ENCODE measurements at regions not wholly inside any gene's neighbourhood (a gene's known extent, or its start where the extent isn't known, plus 50 kb on each side); places are given as distances from the start of the nearest gene placed in this dataset.

DNA sequence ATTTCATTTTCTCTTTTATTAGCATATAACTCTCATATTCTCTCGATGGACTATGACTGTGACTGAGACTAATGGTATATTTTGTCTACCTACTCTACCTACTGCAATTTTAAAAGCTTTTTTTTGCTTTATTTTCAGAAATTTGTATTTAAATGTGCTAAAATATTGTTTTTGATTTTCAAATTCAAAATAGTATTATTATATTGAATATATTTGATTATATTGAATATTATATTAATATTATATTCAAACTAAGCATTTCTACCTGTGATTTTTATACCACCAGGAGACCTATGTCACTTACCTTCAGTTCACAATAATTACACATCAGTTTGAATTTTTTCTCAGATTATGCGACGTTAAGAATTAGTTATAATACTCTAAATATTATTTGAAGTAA is 700.5 kb upstream of the RGMB start:
- no peak for TF ChIP-seq SIN3A (IDR thresholded peaks at IDR 0.05; ENCODE audit: borderline replicate concordance, insufficient read depth, low read length)
- no peak for TF ChIP-seq FOXP2 (optimal IDR thresholded peaks at IDR 0.05; ENCODE audit: borderline replicate concordance, extremely low read depth, extremely low read length, insufficient read depth)
- TF ChIP-seq POLR2AphosphoS5 (IDR thresholded peaks at IDR 0.05; ENCODE audit: low read depth, low read length) = no peak
- TF ChIP-seq TAF1 (IDR thresholded peaks at IDR 0.05; ENCODE audit: borderline replicate concordance, insufficient read depth, low read length) = no peak
- TF ChIP-seq, protein P1, sequence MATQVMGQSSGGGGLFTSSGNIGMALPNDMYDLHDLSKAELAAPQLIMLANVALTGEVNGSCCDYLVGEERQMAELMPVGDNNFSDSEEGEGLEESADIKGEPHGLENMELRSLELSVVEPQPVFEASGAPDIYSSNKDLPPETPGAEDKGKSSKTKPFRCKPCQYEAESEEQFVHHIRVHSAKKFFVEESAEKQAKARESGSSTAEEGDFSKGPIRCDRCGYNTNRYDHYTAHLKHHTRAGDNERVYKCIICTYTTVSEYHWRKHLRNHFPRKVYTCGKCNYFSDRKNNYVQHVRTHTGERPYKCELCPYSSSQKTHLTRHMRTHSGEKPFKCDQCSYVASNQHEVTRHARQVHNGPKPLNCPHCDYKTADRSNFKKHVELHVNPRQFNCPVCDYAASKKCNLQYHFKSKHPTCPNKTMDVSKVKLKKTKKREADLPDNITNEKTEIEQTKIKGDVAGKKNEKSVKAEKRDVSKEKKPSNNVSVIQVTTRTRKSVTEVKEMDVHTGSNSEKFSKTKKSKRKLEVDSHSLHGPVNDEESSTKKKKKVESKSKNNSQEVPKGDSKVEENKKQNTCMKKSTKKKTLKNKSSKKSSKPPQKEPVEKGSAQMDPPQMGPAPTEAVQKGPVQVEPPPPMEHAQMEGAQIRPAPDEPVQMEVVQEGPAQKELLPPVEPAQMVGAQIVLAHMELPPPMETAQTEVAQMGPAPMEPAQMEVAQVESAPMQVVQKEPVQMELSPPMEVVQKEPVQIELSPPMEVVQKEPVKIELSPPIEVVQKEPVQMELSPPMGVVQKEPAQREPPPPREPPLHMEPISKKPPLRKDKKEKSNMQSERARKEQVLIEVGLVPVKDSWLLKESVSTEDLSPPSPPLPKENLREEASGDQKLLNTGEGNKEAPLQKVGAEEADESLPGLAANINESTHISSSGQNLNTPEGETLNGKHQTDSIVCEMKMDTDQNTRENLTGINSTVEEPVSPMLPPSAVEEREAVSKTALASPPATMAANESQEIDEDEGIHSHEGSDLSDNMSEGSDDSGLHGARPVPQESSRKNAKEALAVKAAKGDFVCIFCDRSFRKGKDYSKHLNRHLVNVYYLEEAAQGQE (IDR thresholded peaks at IDR 0.05; ENCODE audit: insufficient read depth in 1 of 2, low read depth in 2 of 2, low read length in 2 of 2) = no peak

DNA sequence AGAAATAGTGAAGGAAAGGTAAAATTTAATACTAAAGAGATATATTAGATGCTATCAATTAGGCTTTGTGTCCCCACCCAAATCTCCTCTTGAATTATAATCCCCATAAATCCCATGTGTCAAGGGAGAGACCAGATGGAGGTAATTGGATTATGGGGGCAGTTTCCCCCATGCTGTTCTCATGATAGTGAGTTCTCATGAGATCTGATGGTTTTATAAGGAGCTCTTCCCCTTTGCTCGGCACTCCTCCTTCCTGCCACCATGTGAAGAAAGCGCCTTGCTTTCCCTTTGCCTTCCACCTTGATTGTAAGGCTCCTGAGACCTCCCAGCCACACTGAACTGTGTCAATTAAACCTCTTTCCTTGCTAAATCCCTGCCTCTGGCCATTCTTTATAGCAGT is 697.0 kb upstream of the RGMB start:
- TF ChIP-seq TAF1 (IDR thresholded peaks at IDR 0.05; ENCODE audit: borderline replicate concordance, insufficient read depth, low read length) = no peak
- no peak for TF ChIP-seq FOXP2 (optimal IDR thresholded peaks at IDR 0.05; ENCODE audit: borderline replicate concordance, extremely low read depth, extremely low read length, insufficient read depth)
- no peak for TF ChIP-seq POLR2AphosphoS5 (IDR thresholded peaks at IDR 0.05; ENCODE audit: low read depth, low read length)
- TF ChIP-seq, protein P1 (IDR thresholded peaks at IDR 0.05; ENCODE audit: insufficient read depth in 1 of 2, low read depth in 2 of 2, low read length in 2 of 2) = no peak
- no peak for TF ChIP-seq SIN3A (IDR thresholded peaks at IDR 0.05; ENCODE audit: borderline replicate concordance, insufficient read depth, low read length)

DNA sequence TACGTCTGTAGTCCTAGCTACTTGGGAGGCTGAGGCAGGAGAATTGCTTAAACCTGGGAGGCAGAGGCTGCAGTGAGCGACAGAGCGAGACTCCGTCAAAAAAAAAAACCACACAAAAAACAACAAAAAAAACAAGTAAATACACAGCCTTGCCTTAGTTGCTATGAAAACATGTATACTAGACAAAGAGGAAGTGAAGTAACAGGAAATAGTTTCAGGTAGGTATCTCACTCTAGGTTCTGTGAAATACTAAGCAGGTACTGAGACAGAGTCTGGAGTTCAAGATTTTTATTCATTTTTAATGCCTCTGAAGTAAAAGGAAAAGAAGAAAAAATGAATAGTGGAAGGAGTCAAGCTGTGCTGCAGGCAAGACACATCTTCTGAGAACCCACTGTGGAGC is 687.9 kb upstream of the RGMB start:
- TF ChIP-seq, protein P1 (IDR thresholded peaks at IDR 0.05; ENCODE audit: insufficient read depth in 1 of 2, low read depth in 2 of 2, low read length in 2 of 2) = no peak
- no peak for TF ChIP-seq POLR2AphosphoS5 (IDR thresholded peaks at IDR 0.05; ENCODE audit: low read depth, low read length)
- no peak for TF ChIP-seq FOXP2 (optimal IDR thresholded peaks at IDR 0.05; ENCODE audit: borderline replicate concordance, extremely low read depth, extremely low read length, insufficient read depth)
- TF ChIP-seq TAF1 (IDR thresholded peaks at IDR 0.05; ENCODE audit: borderline replicate concordance, insufficient read depth, low read length) = no peak
- TF ChIP-seq SIN3A (IDR thresholded peaks at IDR 0.05; ENCODE audit: borderline replicate concordance, insufficient read depth, low read length) = no peak

DNA sequence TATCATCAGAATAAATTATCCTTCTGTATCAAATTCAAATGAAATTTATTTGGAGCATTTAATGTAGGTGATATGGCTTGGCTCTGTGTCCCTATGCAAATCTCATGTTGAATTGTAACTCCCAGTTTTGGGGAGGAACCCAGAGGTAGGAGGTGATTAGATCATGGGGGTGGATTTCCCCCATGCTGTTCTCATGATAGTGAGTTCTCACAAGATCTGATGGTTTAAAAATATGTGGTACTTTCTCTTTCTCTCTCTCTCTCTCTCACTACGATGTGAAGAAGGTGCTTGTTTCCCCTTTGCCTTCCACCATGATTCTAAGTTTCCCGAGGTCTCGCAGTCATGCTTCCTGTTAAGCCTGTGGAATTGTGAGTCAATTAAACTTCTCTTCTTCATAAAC is 678.4 kb upstream of the RGMB start:
- TF ChIP-seq POLR2AphosphoS5 (IDR thresholded peaks at IDR 0.05; ENCODE audit: low read depth, low read length) (no peak), TAF1 (IDR thresholded peaks at IDR 0.05; ENCODE audit: borderline replicate concordance, insufficient read depth, low read length) (no peak), FOXP2 (optimal IDR thresholded peaks at IDR 0.05; ENCODE audit: borderline replicate concordance, extremely low read depth, extremely low read length, insufficient read depth) (no peak), SIN3A (IDR thresholded peaks at IDR 0.05; ENCODE audit: borderline replicate concordance, insufficient read depth, low read length) (no peak)
- TF ChIP-seq, protein P1 (IDR thresholded peaks at IDR 0.05; ENCODE audit: insufficient read depth in 1 of 2, low read depth in 2 of 2, low read length in 2 of 2) = no peak

DNA sequence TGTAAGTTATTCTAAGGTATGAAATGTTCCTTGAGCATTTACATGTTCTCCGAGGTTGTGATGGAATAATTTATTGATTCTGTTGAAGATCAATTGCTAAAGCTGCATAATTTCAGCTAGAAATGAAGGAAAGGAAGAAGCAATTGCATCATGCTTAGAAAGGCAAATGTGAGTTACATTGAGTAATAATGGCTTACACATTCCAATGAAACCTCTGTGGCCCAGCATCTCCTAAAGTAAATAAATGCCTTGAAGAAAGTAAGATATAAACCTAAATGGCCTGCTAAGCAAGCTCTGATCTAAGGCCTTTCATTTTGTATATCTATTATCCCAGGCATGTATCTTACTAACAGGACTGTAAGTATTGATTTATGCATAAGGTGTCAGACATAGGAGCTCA is 677.3 kb upstream of the RGMB start:
- TF ChIP-seq FOXP2 (optimal IDR thresholded peaks at IDR 0.05; ENCODE audit: borderline replicate concordance, extremely low read depth, extremely low read length, insufficient read depth) = no peak
- TF ChIP-seq, protein P1 (IDR thresholded peaks at IDR 0.05; ENCODE audit: insufficient read depth in 1 of 2, low read depth in 2 of 2, low read length in 2 of 2) = no peak
- TF ChIP-seq POLR2AphosphoS5 (IDR thresholded peaks at IDR 0.05; ENCODE audit: low read depth, low read length) = no peak
- TF ChIP-seq TAF1 (IDR thresholded peaks at IDR 0.05; ENCODE audit: borderline replicate concordance, insufficient read depth, low read length) = no peak
- TF ChIP-seq SIN3A (IDR thresholded peaks at IDR 0.05; ENCODE audit: borderline replicate concordance, insufficient read depth, low read length) = no peak
